ENCODE measurements at regions not wholly inside any gene's neighbourhood (a gene's known extent, or its start where the extent isn't known, plus 50 kb on each side); places are given as distances from the start of the nearest gene placed in this dataset.

- TF ChIP-seq SIN3A (IDR thresholded peaks at IDR 0.05; ENCODE audit: borderline replicate concordance, low read depth, low read length): no peak
- no peak for TF ChIP-seq CTCF (IDR thresholded peaks at IDR 0.05)
- no peak for TF ChIP-seq FOXJ3 (CRISPR knock-in tag; IDR thresholded peaks at IDR 0.05)
- no peak for TF ChIP-seq POLR2AphosphoS5 (IDR thresholded peaks at IDR 0.05; ENCODE audit: low read depth, low read length)
- no peak for TF ChIP-seq NFIC (IDR thresholded peaks at IDR 0.05; ENCODE audit: borderline replicate concordance)
- no peak for TF ChIP-seq EP300 (IDR thresholded peaks at IDR 0.05; ENCODE audit: borderline replicate concordance in 1 of 2, low read depth in 1 of 2, low read length in 1 of 2)
- TF ChIP-seq RAD21 (IDR thresholded peaks at IDR 0.05; ENCODE audit: low read length): no peak
- TF ChIP-seq RCOR1 (IDR thresholded peaks at IDR 0.05; ENCODE audit: low read length): no peak
Measured at GRCh38 chr21:22191581-22191980, 1193.4 kb downstream of the NCAM2 start.

All from SK-N-SH (cell line).